IMR-90 (cell line): ENCODE measurements at regions not wholly inside any gene's neighbourhood (a gene's known extent, or its start where the extent isn't known, plus 50 kb on each side); places are given as distances from the start of the nearest gene placed in this dataset.

Experiments
- ATAC-seq: fragments of 200-7000 bp; cut with Tn5 transposase; 2 replicates; pipeline ENCODE4 v1.9.1; 2020; ENCODE audit warnings: low read depth, mild to moderate bottlenecking, moderate library complexity
- BruUV-seq: library from RNA; stranded (reverse); fragments of 400-500 nt; replicated peaks from 2 replicates; lab custom pipeline; 2021; lab: Mats Ljungman, UMichigan
- CTCF ChIA-PET: fragments of 300-600 bp; formaldehyde crosslinking; extraction: SDS; loops from one replicate; lab custom pipeline; 2021; ENCODE audit warnings: antibody characterized with exemption; lab: Yijun Ruan, JAX
- POLR2A ChIA-PET: fragments of 300-600 bp; sonication (Branson Sonifier 250); formaldehyde crosslinking; loops from one replicate; lab custom pipeline; 2022; ENCODE audit warnings: antibody characterized with exemption; ENCODE audit not compliant: unreplicated experiment; lab: Charles Lee
- DNase-seq: peaks from one replicate; pipeline ENCODE4 v3.0.0; 2013
- H2AFZ ChIP-seq: replicated peaks from 2 replicates; pipeline ENCODE3; 2013; ENCODE audit warnings: low read length, mild to moderate bottlenecking; ENCODE audit not compliant: poor library complexity
- H2AK5ac ChIP-seq: 2 replicates; pipeline ENCODE4 v1.6.1; 2013; ENCODE audit warnings: low read depth, low read length, inconsistent platforms
- H2AK9ac ChIP-seq: replicated peaks from 2 replicates; pipeline ENCODE3; 2013; ENCODE audit warnings: mild to moderate bottlenecking, low read depth, low read length, moderate library complexity; ENCODE audit not compliant: poor library complexity
- H2BK120ac ChIP-seq: 2 replicates; pipeline ENCODE4 v1.6.1; 2013; ENCODE audit warnings: low read depth, low read length, inconsistent platforms
- H2BK15ac ChIP-seq: 3 replicates; pipeline ENCODE4 v1.6.1; 2013; ENCODE audit warnings: low read depth, low read length, inconsistent platforms
- H2BK20ac ChIP-seq: 2 replicates; pipeline ENCODE4 v1.6.1; 2013; ENCODE audit warnings: low read depth, mild to moderate bottlenecking, inconsistent platforms, low read length, moderate library complexity
- H2BK5ac ChIP-seq: 2 replicates; pipeline ENCODE4 v1.6.1; 2013; ENCODE audit warnings: mild to moderate bottlenecking, low read depth, low read length, inconsistent platforms; ENCODE audit not compliant: poor library complexity, severe bottlenecking
- H3K14ac ChIP-seq: replicated peaks from 2 replicates; pipeline ENCODE4 v1.6.1; 2013; ENCODE audit warnings: low read depth, low read length, inconsistent platforms
- H3K18ac ChIP-seq: 2 replicates; pipeline ENCODE4 v1.6.1; 2013; ENCODE audit warnings: low read depth, low read length, control low read depth
- H3K23ac ChIP-seq: 2 replicates; pipeline ENCODE4 v1.6.1; 2013; ENCODE audit warnings: low read depth, low read length, inconsistent platforms
- H3K27ac ChIP-seq: 2 replicates; pipeline ENCODE4 v1.5.1; 2013; ENCODE audit warnings: mild to moderate bottlenecking, control low read depth, low read length; ENCODE audit not compliant: insufficient read depth
- H3K27me3 ChIP-seq: 2 replicates; pipeline ENCODE4 v1.6.1; 2013; ENCODE audit warnings: low read length; ENCODE audit not compliant: control insufficient read depth, insufficient read depth
- H3K36me3 ChIP-seq: 2 replicates; pipeline ENCODE4 v1.6.1; 2013; ENCODE audit warnings: low read length, mixed read lengths; ENCODE audit not compliant: control insufficient read depth, insufficient read depth
- H3K4ac ChIP-seq: 2 replicates; pipeline ENCODE4 v1.6.1; 2013; ENCODE audit warnings: low read depth, low read length, inconsistent platforms
- H3K4me1 ChIP-seq: 2 replicates; pipeline ENCODE4 v1.6.1; 2013; ENCODE audit warnings: low read length, mixed read lengths; ENCODE audit not compliant: control insufficient read depth, insufficient read depth
- H3K4me2 ChIP-seq: 2 replicates; pipeline ENCODE4 v1.6.1; 2013; ENCODE audit warnings: low read depth, mild to moderate bottlenecking, control low read depth, low read length, moderate library complexity
- H3K4me3 ChIP-seq: 2 replicates; pipeline ENCODE4 v1.5.1; 2013; ENCODE audit warnings: low read depth, mild to moderate bottlenecking, control low read depth, low read length, moderate library complexity; ENCODE audit not compliant: insufficient read depth
- H3K56ac ChIP-seq: 2 replicates; pipeline ENCODE4 v1.6.1; 2013; ENCODE audit warnings: low read length, inconsistent platforms; ENCODE audit not compliant: insufficient read depth; ENCODE audit errors: extremely low read depth
- H3K79me1 ChIP-seq, 2 experiments: 2 replicates each; pipeline ENCODE4 v1.6.1; 2013; ENCODE audit warnings: low read length in 2 of 2, inconsistent platforms in 1 of 2, low read depth in 1 of 2
- H3K9ac ChIP-seq: 2 replicates; pipeline ENCODE4 v1.6.1; 2013; ENCODE audit warnings: low read depth, low read length, control low read depth
- H3K9me1 ChIP-seq: 2 replicates; pipeline ENCODE4 v1.6.1; 2013; ENCODE audit warnings: low read length, inconsistent platforms; ENCODE audit not compliant: insufficient read depth
- H3K9me3 ChIP-seq: 2 replicates; pipeline ENCODE4 v1.6.1; 2013; ENCODE audit warnings: low read length; ENCODE audit not compliant: control insufficient read depth, insufficient read depth
- H4K20me1 ChIP-seq: 2 replicates; pipeline ENCODE4 v1.6.1; 2013; ENCODE audit warnings: low read length, inconsistent platforms; ENCODE audit not compliant: insufficient read depth
- H4K5ac ChIP-seq: 2 replicates; pipeline ENCODE4 v1.6.1; 2013; ENCODE audit warnings: mild to moderate bottlenecking, low read depth, low read length, control low read depth
- H4K8ac ChIP-seq, 2 experiments: 2 replicates each; pipeline ENCODE4 v1.6.1; 2013; ENCODE audit warnings: low read depth in 2 of 2, low read length in 2 of 2, control low read depth in 1 of 2, inconsistent platforms in 1 of 2
- H4K91ac ChIP-seq: 2 replicates; pipeline ENCODE4 v1.6.1; 2013; ENCODE audit warnings: low read depth, low read length, inconsistent platforms; ENCODE audit not compliant: insufficient read depth
- BHLHE40 ChIP-seq: fragments of 150-350 bp; IDR thresholded peaks from 2 replicates; pipeline ENCODE4 v1.6.1; 2016; ENCODE audit warnings: mild to moderate bottlenecking, low read depth, low read length
- CHD1 ChIP-seq: IDR thresholded peaks from 2 replicates; pipeline ENCODE4 v1.6.1; 2012; ENCODE audit warnings: low read depth, low read length, improper control_type of control experiment
- CTCF ChIP-seq: conservative IDR thresholded peaks from 2 replicates; pipeline ENCODE4 v1.5.1; 2012; ENCODE audit warnings: mild to moderate bottlenecking, low read depth, low read length, improper control_type of control experiment
- FOS ChIP-seq: fragments of 150-350 bp; IDR thresholded peaks from 2 replicates; pipeline ENCODE4 v1.6.1; 2016; ENCODE audit warnings: low read depth, low read length
- MAZ ChIP-seq: IDR thresholded peaks from 2 replicates; pipeline ENCODE4 v1.6.1; 2012; ENCODE audit warnings: low read depth, mild to moderate bottlenecking, low read length, improper control_type of control experiment, moderate library complexity, borderline replicate concordance
- POLR2A ChIP-seq: IDR thresholded peaks from 2 replicates; pipeline ENCODE4 v1.6.1; 2012; ENCODE audit warnings: mild to moderate bottlenecking, low read depth, low read length
- RAD21 ChIP-seq: IDR thresholded peaks from 2 replicates; pipeline ENCODE4 v1.6.1; 2012; ENCODE audit warnings: low read length, improper control_type of control experiment
- USF2 ChIP-seq: fragments of 150-350 bp; IDR thresholded peaks from 2 replicates; pipeline ENCODE4 v1.6.1; 2017; ENCODE audit warnings: mild to moderate bottlenecking, antibody characterized with exemption, low read length, low read depth
- WGBS, 2 experiments: methylation state at CpG; one replicate each; pipeline versions ENCODE4 v1.1.5 to v1.1.7; 2013; ENCODE audit warnings: missing lambda C conversion rate in 2 of 2; ENCODE audit not compliant: insufficient read length in 1 of 2; ENCODE audit errors: extremely low coverage in 2 of 2; 5-methylcytosine and 5-hydroxymethylcytosine counted together
- dilution Hi-C: fragments of 300-500 bp; cut with HindIII; formaldehyde crosslinking; loops from one replicate; pipeline ENCODE4 v1.14.3; 2018; ENCODE audit warnings: low sequenced_read_pairs; ENCODE audit not compliant: unreplicated experiment
- in situ Hi-C: fragments of 300-500 bp; cut with MboI; formaldehyde crosslinking; loops from 3 replicates; pipeline ENCODE4 v1.14.3; 2019; ENCODE audit warnings: low sequenced_read_pairs, inconsistent platforms, mixed read lengths
- intact Hi-C: fragments of 100-400 bp; cut with micrococcal nuclease; formaldehyde crosslinking; loops from 2 replicates; pipeline ENCODE4 v1.10.0; 2022

GRCh38 chr3:110932567-110932966, 139.0 kb upstream of the NECTIN3 start:
- Histone ChIP-seq H2BK120ac (peak overlapping the region; percentile 40; the same call in 1 of the 2 replicates), H3K9me1 (no peaks in the 10 kb centered on the region), H3K18ac (no peak overlapping the region), H3K4me2 (no peak overlapping the region), H4K91ac (no peak overlapping the region), H2BK5ac (no peak overlapping the region), H4K8ac (no peak overlapping the region; a peak in 1 of 4 replicates), H2BK20ac (no peak overlapping the region), H3K23ac (peak overlapping the region; percentile 71; the same call in 1 of the 2 replicates), H3K14ac (peak overlapping the region; percentile 33; the same call in 1 of the 2 replicates), H3K27me3 (no peaks in the 10 kb centered on the region), H3K9ac (no peak overlapping the region), H3K9me3 (no peaks in the 10 kb centered on the region), H3K4me3 (no peak overlapping the region), H3K4ac (peak overlapping the region; percentile 60; the same call in 1 of the 2 replicates), H3K79me1 (no peaks in the 10 kb centered on the region), H3K56ac (no peak overlapping the region), H3K4me1 (peaks cover 2% of the 10 kb centered on the region), H2AK5ac (peak overlapping the region; percentile 27; the same call in 1 of the 2 replicates), H4K5ac (peak overlapping the region; percentile 42; the same call in 1 of the 2 replicates), H3K27ac (no peak overlapping the region), H2AFZ (no peak overlapping the region), H2AK9ac (no peak overlapping the region), H3K36me3 (no peaks in the 10 kb centered on the region), H4K20me1 (no peaks in the 10 kb centered on the region), H2BK15ac (no peak overlapping the region)
- BruUV-seq = no TSS peak
- peak; percentile 16 for DNase-seq
- ATAC-seq = no peak; the same call in 1 of the 2 replicates
- TF ChIP-seq RAD21 (no peak), USF2 (no peak), POLR2A (no peak), MAZ (no peak), CHD1 (no peak), BHLHE40 (no peak), FOS (no peak), CTCF (no peak)
- ChIA-PET CTCF (no interaction called here), POLR2A (no interaction called here)
- intact Hi-C loops = no loop called here
- in situ Hi-C loops = no loop called here
- dilution Hi-C loops = no loop called here
- 60% methylated on average over 1 of the region's 1 CpG; no CpG with 5 or more reads in 1 of the 2 experiments for WGBS, 2 experiments
